Neural progenitor cell (in vitro differentiated cells): ENCODE measurements at regions not wholly inside any gene's neighbourhood (a gene's known extent, or its start where the extent isn't known, plus 50 kb on each side); places are given as distances from the start of the nearest gene placed in this dataset.

ENCODE experiments used
- CTCF ChIP-seq: fragments of 200-600 bp; sonication (generic); IDR thresholded peaks from 2 replicates; pipeline ENCODE4 v1.5.1; 2017; ENCODE audit warnings: antibody characterized with exemption, mild to moderate bottlenecking
- EZH2 ChIP-seq: fragments of 200-600 bp; sonication (generic); IDR thresholded peaks from 2 replicates; pipeline ENCODE4 v1.6.1; 2017; ENCODE audit warnings: antibody characterized with exemption, mild to moderate bottlenecking, moderate library complexity
- EZH2phosphoT487 ChIP-seq: fragments of 200-600 bp; sonication (generic); IDR thresholded peaks from 2 replicates; pipeline ENCODE4 v1.6.1; 2017; ENCODE audit warnings: antibody characterized with exemption

DNA sequence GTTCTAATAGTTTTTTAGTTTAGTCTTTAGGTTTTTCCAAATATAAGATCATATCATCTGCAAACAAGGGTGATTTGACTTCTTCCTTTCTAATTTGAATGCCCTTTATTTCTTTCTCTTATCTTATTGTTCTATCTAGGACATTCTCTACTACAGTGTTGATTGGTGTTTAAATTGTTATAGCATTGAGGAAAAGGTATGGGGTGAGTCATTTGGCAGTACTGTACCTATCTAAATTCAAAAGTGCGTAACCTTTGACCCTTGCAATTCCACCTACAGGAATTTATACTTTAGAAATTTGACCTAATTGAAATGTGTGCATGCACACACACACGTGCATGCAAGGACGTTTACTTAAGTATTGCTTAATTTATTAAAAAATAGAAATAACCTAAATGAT, 78.3 kb downstream of the MAB21L3 start:
- no peak for TF ChIP-seq CTCF
- no peak for TF ChIP-seq EZH2phosphoT487
- TF ChIP-seq EZH2, result no peak
